H9 (cell line): ENCODE measurements at regions not wholly inside any gene's neighbourhood (a gene's known extent, or its start where the extent isn't known, plus 50 kb on each side); places are given as distances from the start of the nearest gene placed in this dataset.

Source experiments
- DNase-seq: peaks from one replicate; pipeline ENCODE4 v3.0.0-alpha.2; 2017
- H2AFZ ChIP-seq: one replicate; pipeline ENCODE4 v1.6.1; 2013; ENCODE audit warnings: mild to moderate bottlenecking, low read length, control low read depth, moderate library complexity
- H2AK5ac ChIP-seq: 2 replicates; pipeline ENCODE4 v1.6.1; 2013; ENCODE audit warnings: low read length, control low read depth, mixed read lengths; ENCODE audit not compliant: insufficient read length
- H2BK120ac ChIP-seq: one replicate; pipeline ENCODE4 v1.6.1; 2013; ENCODE audit warnings: low read depth, mild to moderate bottlenecking, low read length, control low read depth, inconsistent platforms; ENCODE audit not compliant: poor library complexity, severe bottlenecking
- H2BK12ac ChIP-seq: 2 replicates; pipeline ENCODE4 v1.6.1; 2013; ENCODE audit warnings: low read length, control low read depth, mixed read lengths, low read depth; ENCODE audit not compliant: insufficient read length
- H2BK15ac ChIP-seq: 2 replicates; pipeline ENCODE4 v1.6.1; 2013; ENCODE audit warnings: low read depth, low read length, control low read depth
- H2BK20ac ChIP-seq: one replicate; pipeline ENCODE4 v1.6.1; 2013; ENCODE audit warnings: low read depth, mild to moderate bottlenecking, low read length, control low read depth, inconsistent platforms; ENCODE audit not compliant: poor library complexity, severe bottlenecking
- H2BK5ac ChIP-seq: 2 replicates; pipeline ENCODE4 v1.6.1; 2013; ENCODE audit warnings: low read length, control low read depth, mixed read lengths; ENCODE audit not compliant: insufficient read length
- H3K14ac ChIP-seq: 2 replicates; pipeline ENCODE4 v1.6.1; 2013; ENCODE audit warnings: low read length, control low read depth; ENCODE audit not compliant: insufficient read depth
- H3K18ac ChIP-seq: 2 replicates; pipeline ENCODE4 v1.6.1; 2013; ENCODE audit warnings: low read depth, mild to moderate bottlenecking, mixed read lengths, low read length, control low read depth; ENCODE audit not compliant: insufficient read length
- H3K23ac ChIP-seq: 2 replicates; pipeline ENCODE4 v1.6.1; 2013; ENCODE audit warnings: low read length, control low read depth, mixed read lengths, low read depth; ENCODE audit not compliant: insufficient read length
- H3K23me2 ChIP-seq: 2 replicates; pipeline ENCODE4 v1.6.1; 2013; ENCODE audit warnings: low read depth, mild to moderate bottlenecking, mixed read lengths, low read length, control low read depth; ENCODE audit not compliant: insufficient read length, poor library complexity, severe bottlenecking
- H3K27ac ChIP-seq: 2 replicates; pipeline ENCODE4 v1.5.1; 2013; ENCODE audit warnings: low read length, control low read depth, mixed read lengths, low read depth; ENCODE audit not compliant: insufficient read length
- H3K27me3 ChIP-seq: 2 replicates; pipeline ENCODE4 v1.6.1; 2013; ENCODE audit warnings: low read length, control low read depth, inconsistent platforms; ENCODE audit not compliant: insufficient read depth
- H3K4ac ChIP-seq: 2 replicates; pipeline ENCODE4 v1.6.1; 2013; ENCODE audit warnings: low read depth, mild to moderate bottlenecking, control low read depth, inconsistent platforms, low read length, moderate library complexity
- H3K4me1 ChIP-seq: 2 replicates; pipeline ENCODE4 v1.6.1; 2013; ENCODE audit warnings: low read length, control low read depth, inconsistent platforms; ENCODE audit not compliant: insufficient read depth
- H3K4me2 ChIP-seq: 2 replicates; pipeline ENCODE4 v1.6.1; 2013; ENCODE audit warnings: low read length, control low read depth, mixed read lengths; ENCODE audit not compliant: insufficient read length, insufficient read depth
- H3K56ac ChIP-seq: 2 replicates; pipeline ENCODE4 v1.6.1; 2013; ENCODE audit warnings: low read depth, mild to moderate bottlenecking, mixed read lengths, low read length, control low read depth; ENCODE audit not compliant: insufficient read length
- H3K79me1 ChIP-seq: 2 replicates; pipeline ENCODE4 v1.6.1; 2013; ENCODE audit warnings: low read depth, mild to moderate bottlenecking, moderate library complexity, low read length, control low read depth, inconsistent platforms; ENCODE audit not compliant: insufficient read depth, poor library complexity, severe bottlenecking
- H3K79me2 ChIP-seq: 2 replicates; pipeline ENCODE4 v1.6.1; 2013; ENCODE audit warnings: low read length, control low read depth, inconsistent platforms; ENCODE audit not compliant: insufficient read depth
- H3K9ac ChIP-seq: 2 replicates; pipeline ENCODE4 v1.6.1; 2013; ENCODE audit warnings: low read length, control low read depth, mixed read lengths; ENCODE audit not compliant: insufficient read length; ENCODE audit errors: extremely low read depth
- H3K9me3 ChIP-seq: one replicate; pipeline ENCODE4 v1.6.1; 2013; ENCODE audit warnings: low read depth, low read length, inconsistent platforms; ENCODE audit not compliant: control insufficient read depth
- H3T11ph ChIP-seq: one replicate; pipeline ENCODE4 v1.6.1; 2013; ENCODE audit warnings: mild to moderate bottlenecking, low read length, control low read depth, inconsistent platforms
- H4K20me1 ChIP-seq: one replicate; pipeline ENCODE4 v1.6.1; 2013; ENCODE audit not compliant: control insufficient read depth, insufficient read length, insufficient read depth
- H4K5ac ChIP-seq: 2 replicates; pipeline ENCODE4 v1.6.1; 2013; ENCODE audit warnings: low read depth, mild to moderate bottlenecking, mixed read lengths, low read length, control low read depth; ENCODE audit not compliant: insufficient read length
- H4K8ac ChIP-seq: replicated peaks from 2 replicates; pipeline ENCODE4 v1.6.1; 2013; ENCODE audit warnings: low read length, control low read depth, mixed read lengths, low read depth; ENCODE audit not compliant: insufficient read length
- H4K91ac ChIP-seq: 2 replicates; pipeline ENCODE4 v1.6.1; 2013; ENCODE audit warnings: low read depth, mild to moderate bottlenecking, moderate library complexity, mixed read lengths, low read length, control low read depth; ENCODE audit not compliant: insufficient read length
- H3K27ac Mint-ChIP-seq, 3 experiments: 2 replicates in 2 of 3; 3 replicates in 1 of 3; pipeline ENCODE4 v1.8.0; 2020 to 2021; ENCODE audit warnings: mixed read lengths in 3 of 3, mild to moderate bottlenecking in 1 of 3, moderate library complexity in 1 of 3
- H3K27me3 Mint-ChIP-seq: 2 replicates; pipeline ENCODE4 v1.8.0; 2021; ENCODE audit warnings: low read depth, mild to moderate bottlenecking, moderate library complexity, mixed read lengths
- H3K36me3 Mint-ChIP-seq, 3 experiments: 2 replicates in 2 of 3; 3 replicates in 1 of 3; pipeline ENCODE4 v1.8.0; 2020 to 2021; ENCODE audit warnings: low read depth in 3 of 3, mixed read lengths in 3 of 3; ENCODE audit not compliant: insufficient read depth in 1 of 3
- H3K4me1 Mint-ChIP-seq, 2 experiments: 2 replicates each; pipeline ENCODE4 v1.8.0; 2020; ENCODE audit warnings: mixed read lengths in 2 of 2
- H3K4me3 Mint-ChIP-seq, 2 experiments: 2 replicates in 1 of 2; 3 replicates in 1 of 2; pipeline ENCODE4 v1.8.0; 2020 to 2021; ENCODE audit warnings: mild to moderate bottlenecking in 2 of 2, mixed read lengths in 2 of 2, moderate library complexity in 1 of 2
- H3K9me3 Mint-ChIP-seq, 2 experiments: 2 replicates in 1 of 2; 3 replicates in 1 of 2; pipeline ENCODE4 v1.8.0; 2020; ENCODE audit warnings: mild to moderate bottlenecking in 2 of 2, mixed read lengths in 2 of 2, moderate library complexity in 1 of 2
- WGBS: extraction: QIAGEN DNeasy Blood & Tissue Kit; methylation state at CpG from one replicate; pipeline ENCODE4 v1.1.7; 2013; ENCODE audit warnings: missing lambda C conversion rate, low lambda C conversion rate, mixed read lengths; ENCODE audit not compliant: insufficient read length; ENCODE audit errors: extremely low coverage; 5-methylcytosine and 5-hydroxymethylcytosine counted together
- TF ChIP-seq, protein P1 (sequence below): fragments of 200-600 bp; sonication (generic); conservative IDR thresholded peaks from 3 replicates; pipeline ENCODE4 v1.8.0; 2021; ENCODE audit warnings: antibody characterized with exemption, mild to moderate bottlenecking

DNA sequence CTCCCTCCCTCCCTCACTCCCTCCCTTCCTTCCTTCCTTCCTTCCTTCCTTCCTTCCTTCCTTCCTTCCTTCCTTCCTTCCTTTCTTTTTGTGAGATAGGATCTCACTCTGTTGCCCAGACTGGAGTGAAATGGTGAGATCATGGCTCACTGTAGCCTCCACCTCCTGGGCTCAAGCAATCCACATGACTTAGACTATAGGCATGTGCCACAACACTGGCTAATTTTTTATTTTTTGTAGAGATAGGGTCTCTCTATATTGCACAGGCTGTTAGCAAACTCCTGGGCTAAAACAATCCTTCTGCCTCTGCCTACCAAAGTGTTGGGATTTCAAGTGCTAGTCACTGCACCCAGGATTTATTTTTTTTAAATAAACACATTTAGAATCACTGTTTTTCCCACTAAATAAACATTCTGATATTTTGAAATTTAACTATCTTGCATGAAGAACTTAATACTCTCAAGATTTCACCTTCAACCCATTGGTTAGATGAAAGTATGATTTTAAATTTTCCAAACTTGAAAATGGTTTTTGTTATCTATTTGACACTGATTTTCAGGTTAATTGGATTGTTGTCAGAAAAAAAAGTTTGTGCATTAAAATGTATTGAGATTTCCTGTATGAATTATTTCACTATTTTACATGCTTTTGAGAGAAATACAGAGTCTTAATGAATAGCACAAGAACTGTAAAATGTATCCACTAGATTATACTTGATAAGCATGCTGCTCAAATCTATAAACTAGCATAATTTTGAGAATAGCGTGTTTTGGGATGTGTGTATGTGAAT, 745.1 kb downstream of the TSN start:
- Histone ChIP-seq H3K18ac (no peak overlapping the region), H4K20me1 (no peaks in the 10 kb centered on the region), H3K9me3 (no peaks in the 10 kb centered on the region), H2BK20ac (no peak overlapping the region), H2BK12ac (no peak overlapping the region), H3K56ac (no peak overlapping the region), H2BK15ac (no peak overlapping the region), H2BK5ac (no peak overlapping the region), H3K79me1 (no peaks in the 10 kb centered on the region), H3K4me2 (no peak overlapping the region), H4K91ac (no peak overlapping the region), H4K5ac (no peak overlapping the region), H3K14ac (no peak overlapping the region), H3K9ac (no peak overlapping the region), H3K27ac (no peak overlapping the region), H3K23ac (no peak overlapping the region), H3K4ac (no peak overlapping the region), H3T11ph (no peak overlapping the region), H3K23me2 (no peaks in the 10 kb centered on the region), H2BK120ac (no peak overlapping the region), H3K27me3 (no peaks in the 10 kb centered on the region), H4K8ac (no peak overlapping the region), H3K79me2 (no peaks in the 10 kb centered on the region), H2AFZ (no peak overlapping the region), H3K4me1 (no peaks in the 10 kb centered on the region), H2AK5ac (no peak overlapping the region)
- H3K4me3 Mint-ChIP-seq, result no peak overlapping the region
- no peaks in the 10 kb centered on the region for H3K27me3 Mint-ChIP-seq
- H3K36me3 Mint-ChIP-seq, result peaks cover 0 to 5% (median 0%) of the 10 kb centered on the region in 3 experiments; a peak in 2 of 7 replicates
- TF ChIP-seq, protein P1, sequence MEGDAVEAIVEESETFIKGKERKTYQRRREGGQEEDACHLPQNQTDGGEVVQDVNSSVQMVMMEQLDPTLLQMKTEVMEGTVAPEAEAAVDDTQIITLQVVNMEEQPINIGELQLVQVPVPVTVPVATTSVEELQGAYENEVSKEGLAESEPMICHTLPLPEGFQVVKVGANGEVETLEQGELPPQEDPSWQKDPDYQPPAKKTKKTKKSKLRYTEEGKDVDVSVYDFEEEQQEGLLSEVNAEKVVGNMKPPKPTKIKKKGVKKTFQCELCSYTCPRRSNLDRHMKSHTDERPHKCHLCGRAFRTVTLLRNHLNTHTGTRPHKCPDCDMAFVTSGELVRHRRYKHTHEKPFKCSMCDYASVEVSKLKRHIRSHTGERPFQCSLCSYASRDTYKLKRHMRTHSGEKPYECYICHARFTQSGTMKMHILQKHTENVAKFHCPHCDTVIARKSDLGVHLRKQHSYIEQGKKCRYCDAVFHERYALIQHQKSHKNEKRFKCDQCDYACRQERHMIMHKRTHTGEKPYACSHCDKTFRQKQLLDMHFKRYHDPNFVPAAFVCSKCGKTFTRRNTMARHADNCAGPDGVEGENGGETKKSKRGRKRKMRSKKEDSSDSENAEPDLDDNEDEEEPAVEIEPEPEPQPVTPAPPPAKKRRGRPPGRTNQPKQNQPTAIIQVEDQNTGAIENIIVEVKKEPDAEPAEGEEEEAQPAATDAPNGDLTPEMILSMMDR, result no peak
- WGBS, result no CpG with 5 or more reads among the region's 1 CpG
- no peak for DNase-seq
- H3K27ac Mint-ChIP-seq, result peak overlapping the region in 1 of 3 experiments; percentile 62; a peak in 1 of 7 replicates
- no peaks in the 10 kb centered on the region for H3K4me1 Mint-ChIP-seq
- peaks cover 2 to 4% of the 10 kb centered on the region in 2 experiments; a peak in 4 of 5 replicates for H3K9me3 Mint-ChIP-seq
